HFF-Myc (cell line): ENCODE measurements at regions not wholly inside any gene's neighbourhood (a gene's known extent, or its start where the extent isn't known, plus 50 kb on each side); places are given as distances from the start of the nearest gene placed in this dataset.

Experiments
- DNase-seq: peaks from one replicate; pipeline ENCODE4 v3.0.0-alpha.2; 2011; ENCODE audit warnings: low read depth; ENCODE audit errors: extremely low read depth
- H3K4me3 ChIP-seq: replicated peaks from 2 replicates; pipeline ENCODE4 v1.5.1; 2011; ENCODE audit warnings: low read depth, mild to moderate bottlenecking, control low read depth, low read length
- CTCF ChIP-seq: IDR thresholded peaks from 2 replicates; pipeline ENCODE4 v1.5.1; 2012; ENCODE audit warnings: mild to moderate bottlenecking, low read depth, low read length, control low read depth; ENCODE audit errors: missing control alignments

DNA sequence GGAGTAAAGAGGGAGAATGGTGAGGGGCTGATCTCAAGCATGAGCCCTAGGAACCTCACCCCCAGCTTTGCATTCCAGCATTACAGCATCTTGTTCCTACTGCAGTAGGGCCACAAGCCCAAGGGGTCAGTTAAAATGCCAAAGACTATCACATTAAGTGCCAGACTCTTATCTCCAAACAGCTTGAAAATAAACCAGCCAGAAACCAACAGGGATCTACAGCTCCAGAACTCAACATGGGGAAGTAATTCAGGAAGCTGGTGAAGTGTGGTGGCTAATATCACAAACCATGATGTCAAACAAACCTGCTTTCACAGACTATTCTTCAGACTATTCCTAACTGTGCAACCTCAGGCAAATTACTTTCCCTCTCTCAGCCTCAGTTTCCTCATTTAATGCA is 278.3 kb downstream of the TNS1 start:
- no peak for TF ChIP-seq CTCF
- DNase-seq: no peak
- no peak overlapping the region for H3K4me3 ChIP-seq

DNA sequence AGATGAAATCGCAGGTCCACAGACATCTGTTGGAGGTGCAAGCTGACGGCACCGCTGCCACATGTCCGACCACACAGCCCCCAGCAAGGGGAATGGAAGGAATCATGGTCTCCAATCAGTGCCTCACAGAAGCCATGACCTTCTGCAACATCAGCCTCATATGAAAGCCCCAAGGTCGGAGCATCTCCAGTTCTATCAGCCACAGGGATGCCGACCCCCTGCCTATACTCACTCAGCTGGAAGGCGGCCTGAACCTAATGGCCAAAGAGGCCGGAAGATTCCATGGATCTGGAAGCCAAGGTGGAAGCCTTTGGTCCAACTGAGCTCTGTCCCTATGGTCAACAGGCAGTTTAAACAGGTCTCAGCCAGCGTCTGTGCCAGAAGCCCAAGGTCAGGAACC is 278.8 kb downstream of the TNS1 start:
- no peak overlapping the region for H3K4me3 ChIP-seq
- TF ChIP-seq CTCF: no peak
- DNase-seq: no peak

DNA sequence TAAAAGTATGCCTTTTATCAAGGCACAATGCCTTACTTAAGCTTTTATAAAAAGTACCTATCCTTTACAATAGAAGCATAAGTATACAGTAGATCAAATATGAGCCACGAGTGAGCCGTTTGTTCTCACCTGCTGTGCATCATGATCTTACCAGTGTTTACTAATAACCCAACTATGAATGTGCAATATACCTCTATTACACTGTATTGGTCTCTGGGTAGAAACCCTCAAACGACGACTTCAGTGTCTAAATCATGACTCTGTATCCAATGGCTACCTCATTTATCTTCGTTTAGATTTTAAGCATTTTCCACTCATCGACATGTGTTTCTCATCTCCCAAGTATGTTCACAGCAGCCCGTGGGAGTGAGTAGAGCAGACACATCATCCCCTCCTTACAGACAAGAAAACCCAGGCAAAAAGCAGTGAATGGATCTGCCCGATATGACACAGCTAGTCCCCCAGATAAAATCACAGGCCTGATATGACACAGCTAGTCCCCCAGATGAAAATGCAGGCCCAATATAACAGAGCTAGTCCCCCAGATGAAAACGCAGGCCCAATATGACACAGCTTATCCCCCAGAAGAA is 279.8 kb downstream of the TNS1 start:
- DNase-seq: no peak
- no peak for TF ChIP-seq CTCF
- H3K4me3 ChIP-seq: no peak overlapping the region

- no peak for TF ChIP-seq CTCF
- no peak for DNase-seq
These were observed 285.1 kb downstream of the TNS1 start for GRCh38 chr2:217717646-217718045.

DNA sequence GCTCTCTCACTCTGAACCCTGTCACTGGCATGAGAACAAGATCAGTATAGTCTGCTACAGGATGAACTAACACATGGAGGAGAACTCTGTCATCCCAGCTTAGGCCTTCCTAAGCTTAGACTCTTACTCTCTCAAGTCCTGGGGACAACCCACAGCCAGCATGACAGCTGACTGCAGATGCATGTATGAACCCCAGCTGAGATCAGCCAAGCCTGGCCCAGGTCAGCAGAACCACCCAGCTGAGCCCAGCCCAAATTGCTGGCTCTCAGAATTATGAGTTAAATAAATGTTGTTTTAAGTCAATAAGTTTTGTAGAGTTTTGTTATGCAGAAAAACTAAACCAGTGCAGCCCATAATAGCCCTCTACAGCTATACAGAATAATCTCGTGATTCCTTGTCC is 287.3 kb downstream of the TNS1 start:
- no peak for TF ChIP-seq CTCF
- no peak for DNase-seq
- H3K4me3 ChIP-seq: no peak overlapping the region

More at GRCh38 chr2:217717646-217718045, 285.1 kb downstream of the TNS1 start:
- no peak overlapping the region for H3K4me3 ChIP-seq

- no peak for DNase-seq
- no peak overlapping the region for H3K4me3 ChIP-seq
- no peak for TF ChIP-seq CTCF
These were observed 288.5 kb downstream of the TNS1 start for GRCh38 chr2:217714287-217714751.
